Endothelial cell of umbilical vein (primary cell): ENCODE measurements at regions not wholly inside any gene's neighbourhood (a gene's known extent, or its start where the extent isn't known, plus 50 kb on each side); places are given as distances from the start of the nearest gene placed in this dataset.

ENCODE experiments used
- BruUV-seq: library from RNA; stranded (reverse); fragments of 400-500 nt; replicated peaks from 2 replicates; lab custom pipeline; 2021; lab: Mats Ljungman, UMichigan
- CTCF ChIA-PET: fragments of 300-600, 350-600 bp; sonication (Branson Sonifier 250); formaldehyde crosslinking; loops from one replicate; lab custom pipeline; 2021; ENCODE audit warnings: antibody characterized with exemption, inconsistent platforms; lab: Charles Lee
- POLR2A ChIA-PET: fragments of 300-600, 350-600 bp; sonication (Branson Sonifier 250); formaldehyde crosslinking; loops from one replicate; lab custom pipeline; 2021; ENCODE audit warnings: antibody characterized with exemption, inconsistent platforms; lab: Charles Lee
- DNase-seq: peaks from one replicate; pipeline ENCODE4 v3.0.0-alpha.2; 2011; ENCODE audit warnings: low read depth, low spot score
- FAIRE-seq: peaks from 2 replicates; lab custom pipeline; 2011; peaks lifted over from hg19 to GRCh38; lab: Jason Lieb, UNC
- H2AFZ ChIP-seq: 2 replicates; pipeline ENCODE4 v1.6.0; 2012; ENCODE audit warnings: low read depth, low read length, control low read depth, inconsistent platforms
- H3K27ac ChIP-seq: 2 replicates; pipeline ENCODE4 v1.5.1; 2011; ENCODE audit warnings: low read depth, mild to moderate bottlenecking, control low read depth, low read length, moderate library complexity; ENCODE audit not compliant: insufficient read depth
- H3K27me3 ChIP-seq, 2 experiments: 2 replicates each; pipeline versions ENCODE4 v1.6.0 to v1.6.1; 2011; ENCODE audit warnings: low read length in 2 of 2, mixed read lengths in 1 of 2; ENCODE audit not compliant: control insufficient read depth in 2 of 2, insufficient read depth in 2 of 2
- H3K36me3 ChIP-seq, 2 experiments: 2 replicates in 1 of 2; 3 replicates in 1 of 2; pipeline ENCODE4 v1.5.1; 2011; ENCODE audit warnings: low read length in 2 of 2, mild to moderate bottlenecking in 1 of 2, moderate library complexity in 1 of 2; ENCODE audit not compliant: control insufficient read depth in 2 of 2, insufficient read depth in 2 of 2; ENCODE audit errors: extremely low read depth in 1 of 2
- H3K4me1 ChIP-seq: 3 replicates; pipeline ENCODE4 v1.5.1; 2011; ENCODE audit warnings: mild to moderate bottlenecking, low read length; ENCODE audit not compliant: control insufficient read depth, insufficient read depth; ENCODE audit errors: extremely low read depth
- H3K4me2 ChIP-seq: 2 replicates; pipeline ENCODE4 v1.6.1; 2011; ENCODE audit warnings: low read length, control low read depth, mixed read lengths; ENCODE audit not compliant: insufficient read depth
- H3K4me3 ChIP-seq, 3 experiments: fragments of 200-600 bp in 1 of 3; sonication (generic), shearing (Covaris generic) in 1 of 3; replicated peaks in 1 of 3; 2 replicates each; pipeline ENCODE4 v1.5.1; 2011 to 2016; ENCODE audit warnings: control low read depth in 3 of 3, low read length in 3 of 3, mild to moderate bottlenecking in 2 of 3, inconsistent platforms in 1 of 3, low read depth in 1 of 3, moderate library complexity in 1 of 3; ENCODE audit not compliant: insufficient read depth in 1 of 3
- H3K79me2 ChIP-seq: 2 replicates; pipeline ENCODE4 v1.6.0; 2012; ENCODE audit warnings: low read length, inconsistent platforms; ENCODE audit not compliant: control insufficient read depth, insufficient read depth
- H3K9ac ChIP-seq: replicated peaks from 2 replicates; pipeline ENCODE3; 2011; ENCODE audit warnings: low read length, control low read depth; ENCODE audit not compliant: insufficient read depth; ENCODE audit errors: extremely low read depth
- H3K9me1 ChIP-seq: replicated peaks from 3 replicates; pipeline ENCODE4 v1.6.0; 2011; ENCODE audit warnings: mild to moderate bottlenecking, low read length; ENCODE audit not compliant: control insufficient read depth, insufficient read depth; ENCODE audit errors: extremely low read depth
- H3K9me3 ChIP-seq: replicated peaks from 2 replicates; pipeline ENCODE4 v1.5.1; 2012; ENCODE audit warnings: low read length, inconsistent platforms; ENCODE audit not compliant: control insufficient read depth, insufficient read depth
- H4K20me1 ChIP-seq: replicated peaks from 2 replicates; pipeline ENCODE3; 2011; ENCODE audit warnings: mild to moderate bottlenecking, low read length; ENCODE audit not compliant: control insufficient read depth, insufficient read depth; ENCODE audit errors: extremely low read depth
- EZH2 ChIP-seq: IDR thresholded peaks from 2 replicates; pipeline ENCODE4 v1.6.1; 2012; ENCODE audit warnings: borderline replicate concordance, low read depth, mild to moderate bottlenecking, moderate library complexity, low read length, inconsistent platforms; ENCODE audit not compliant: severe bottlenecking
- FOS ChIP-seq: IDR thresholded peaks from 2 replicates; pipeline ENCODE4 v1.6.1; 2011; ENCODE audit warnings: mild to moderate bottlenecking, low read length, moderate library complexity, borderline replicate concordance; ENCODE audit not compliant: insufficient read depth
- GATA2 ChIP-seq: IDR thresholded peaks from 2 replicates; pipeline ENCODE4 v1.7.0; 2011; ENCODE audit warnings: low read depth, mild to moderate bottlenecking, moderate library complexity, mixed read lengths, low read length; ENCODE audit not compliant: insufficient read length, insufficient read depth
- JUN ChIP-seq: IDR thresholded peaks from 2 replicates; pipeline ENCODE4 v1.6.1; 2011; ENCODE audit warnings: borderline replicate concordance, low read depth; ENCODE audit not compliant: insufficient read length, insufficient read depth
- MYC ChIP-seq: IDR thresholded peaks from one replicate; pipeline ENCODE4 v1.6.1; 2011; ENCODE audit warnings: mild to moderate bottlenecking, low read depth, low read length
- POLR2A ChIP-seq: IDR thresholded peaks from 2 replicates; pipeline ENCODE4 v1.6.1; 2012; ENCODE audit warnings: low read depth, mild to moderate bottlenecking, control low read depth, low read length
- POLR2AphosphoS5 ChIP-seq: IDR thresholded peaks from 2 replicates; pipeline ENCODE4 v1.6.1; 2012; ENCODE audit warnings: low read depth, mild to moderate bottlenecking, control low read depth, low read length, moderate library complexity; ENCODE audit not compliant: insufficient read depth
- dilution Hi-C: fragments of 300-500 bp; cut with MboI; formaldehyde crosslinking; loops from one replicate; pipeline ENCODE4 v1.15.0; 2019; ENCODE audit warnings: low sequenced_read_pairs; ENCODE audit not compliant: extremely low pct_ligation_motif_present
- intact Hi-C: fragments of 100-400 bp; cut with micrococcal nuclease; formaldehyde crosslinking; loops from one replicate; pipeline ENCODE4 v1.10.0; 2022
- TF ChIP-seq, protein P1 (sequence below), 2 donors: IDR thresholded peaks; 1 replicate in 1 of 2; 2 replicates in 1 of 2; pipeline ENCODE4 v1.5.1; 2011; ENCODE audit warnings: low read length in 2 of 2, mild to moderate bottlenecking in 2 of 2, moderate library complexity in 2 of 2, control low read depth in 1 of 2, inconsistent platforms in 1 of 2, low read depth in 1 of 2; ENCODE audit not compliant: insufficient read depth in 1 of 2; ENCODE audit errors: extremely low read depth in 1 of 2
- TF ChIP-seq, protein P2 (sequence below): IDR thresholded peaks from 2 replicates; pipeline ENCODE4 v1.6.1; 2011; ENCODE audit not compliant: insufficient read depth, insufficient read length

- Histone ChIP-seq H3K9ac (no peak overlapping the region), H3K4me3 (no peak overlapping the region), H4K20me1 (no peaks in the 10 kb centered on the region), H3K79me2 (no peaks in the 10 kb centered on the region), H2AFZ (no peak overlapping the region), H3K27me3 (no peaks in the 10 kb centered on the region), H3K4me2 (no peak overlapping the region), H3K9me3 (no peaks in the 10 kb centered on the region), H3K36me3 (no peaks in the 10 kb centered on the region), H3K4me1 (no peaks in the 10 kb centered on the region), H3K27ac (no peak overlapping the region), H3K9me1 (no peaks in the 10 kb centered on the region)
- no TSS peak for BruUV-seq
- DNase-seq (no peak), FAIRE-seq (no peak)
- ChIA-PET CTCF (no interaction called here), POLR2A (no interaction called here)
- intact Hi-C loops = no loop called here
- dilution Hi-C loops = no loop called here
- no peak for TF ChIP-seq MYC
- TF ChIP-seq, protein P1, sequence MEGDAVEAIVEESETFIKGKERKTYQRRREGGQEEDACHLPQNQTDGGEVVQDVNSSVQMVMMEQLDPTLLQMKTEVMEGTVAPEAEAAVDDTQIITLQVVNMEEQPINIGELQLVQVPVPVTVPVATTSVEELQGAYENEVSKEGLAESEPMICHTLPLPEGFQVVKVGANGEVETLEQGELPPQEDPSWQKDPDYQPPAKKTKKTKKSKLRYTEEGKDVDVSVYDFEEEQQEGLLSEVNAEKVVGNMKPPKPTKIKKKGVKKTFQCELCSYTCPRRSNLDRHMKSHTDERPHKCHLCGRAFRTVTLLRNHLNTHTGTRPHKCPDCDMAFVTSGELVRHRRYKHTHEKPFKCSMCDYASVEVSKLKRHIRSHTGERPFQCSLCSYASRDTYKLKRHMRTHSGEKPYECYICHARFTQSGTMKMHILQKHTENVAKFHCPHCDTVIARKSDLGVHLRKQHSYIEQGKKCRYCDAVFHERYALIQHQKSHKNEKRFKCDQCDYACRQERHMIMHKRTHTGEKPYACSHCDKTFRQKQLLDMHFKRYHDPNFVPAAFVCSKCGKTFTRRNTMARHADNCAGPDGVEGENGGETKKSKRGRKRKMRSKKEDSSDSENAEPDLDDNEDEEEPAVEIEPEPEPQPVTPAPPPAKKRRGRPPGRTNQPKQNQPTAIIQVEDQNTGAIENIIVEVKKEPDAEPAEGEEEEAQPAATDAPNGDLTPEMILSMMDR (IDR thresholded peaks at IDR 0.05; ENCODE audit: extremely low read depth in 1 of 2, insufficient read depth in 1 of 2, low read depth in 1 of 2, low read length in 2 of 2) = no peak
- TF ChIP-seq FOS = no peak
- TF ChIP-seq POLR2AphosphoS5 = no peak
- no peak for TF ChIP-seq POLR2A
Measured at GRCh38 chr13:60662595-60662994, 265.6 kb downstream of the TDRD3 start.

DNA sequence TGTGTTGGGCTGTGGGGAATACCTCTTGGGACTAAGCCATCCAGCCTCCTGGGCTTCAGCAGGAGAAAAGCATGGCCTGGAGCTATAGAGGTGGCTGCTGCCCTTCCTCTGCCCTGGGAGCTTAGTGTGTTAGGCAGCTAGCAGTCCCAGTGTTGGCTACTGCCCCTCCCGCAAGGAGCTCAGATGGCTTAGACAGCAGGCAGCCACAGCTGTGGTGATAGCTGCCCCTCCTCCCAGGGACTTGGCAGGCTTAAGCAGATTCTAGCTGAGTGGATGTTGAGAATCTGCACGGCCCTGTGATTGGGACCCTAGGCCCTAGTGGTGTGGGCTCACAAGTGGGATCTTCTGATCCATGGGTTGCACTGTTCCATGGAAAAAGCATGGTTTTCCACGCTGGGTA lies 264.5 kb downstream of the TDRD3 start:
- Histone ChIP-seq H3K4me3 (no peak overlapping the region), H3K79me2 (no peaks in the 10 kb centered on the region), H3K4me1 (no peaks in the 10 kb centered on the region), H3K9ac (no peak overlapping the region), H3K27me3 (no peaks in the 10 kb centered on the region), H4K20me1 (no peaks in the 10 kb centered on the region), H3K4me2 (no peak overlapping the region), H2AFZ (no peak overlapping the region), H3K36me3 (no peaks in the 10 kb centered on the region), H3K9me1 (no peaks in the 10 kb centered on the region), H3K27ac (no peak overlapping the region), H3K9me3 (no peaks in the 10 kb centered on the region)
- ChIA-PET CTCF (interaction anchor here (0.6 kb wide), 1 partner anchor 109 kb away, joined by 4 read pairs; no protein-coding TSS in a partner anchor), POLR2A (no interaction called here)
- dilution Hi-C loops (no loop called here), intact Hi-C loops (no loop called here)
- BruUV-seq = no TSS peak
- TF ChIP-seq, protein P2, sequence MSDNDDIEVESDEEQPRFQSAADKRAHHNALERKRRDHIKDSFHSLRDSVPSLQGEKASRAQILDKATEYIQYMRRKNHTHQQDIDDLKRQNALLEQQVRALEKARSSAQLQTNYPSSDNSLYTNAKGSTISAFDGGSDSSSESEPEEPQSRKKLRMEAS = no peak
- TF ChIP-seq GATA2 (no peak), POLR2A (no peak), MYC (no peak), POLR2AphosphoS5 (no peak), FOS (no peak), JUN (no peak), EZH2 (no peak)
- TF ChIP-seq, protein P1 (IDR thresholded peaks at IDR 0.05; ENCODE audit: extremely low read depth in 1 of 2, insufficient read depth in 1 of 2, low read depth in 1 of 2, low read length in 2 of 2) = no peak
- FAIRE-seq (no peak), DNase-seq (no peak)
